Right lobe of liver (tissue), 4 donors: ENCODE measurements at regions not wholly inside any gene's neighbourhood (a gene's known extent, or its start where the extent isn't known, plus 50 kb on each side); places are given as distances from the start of the nearest gene placed in this dataset.

Source experiments
- POLR2A ChIP-seq: fragments of 450-650 bp; IDR thresholded peaks from one replicate; pipeline ENCODE4 v1.6.1; 2017; ENCODE audit warnings: antibody characterized with exemption, mild to moderate bottlenecking
- TF ChIP-seq, protein P1 (sequence below), 4 donors: fragments of 200-600 bp in 3 of 4; fragments of 450-650 bp in 1 of 4; IDR thresholded peaks; one replicate each; pipeline versions ENCODE4 v1.5.1 to v1.8.0; 2016 to 2022; ENCODE audit warnings: antibody characterized with exemption in 4 of 4, mild to moderate bottlenecking in 2 of 4
- donor health status: DM: no; HTN: no; CAD: no.
- donor health status: DM: no; HTN: no; CAD: no.
- donor health status: DM: no; HTN: yes; CAD: no.

DNA sequence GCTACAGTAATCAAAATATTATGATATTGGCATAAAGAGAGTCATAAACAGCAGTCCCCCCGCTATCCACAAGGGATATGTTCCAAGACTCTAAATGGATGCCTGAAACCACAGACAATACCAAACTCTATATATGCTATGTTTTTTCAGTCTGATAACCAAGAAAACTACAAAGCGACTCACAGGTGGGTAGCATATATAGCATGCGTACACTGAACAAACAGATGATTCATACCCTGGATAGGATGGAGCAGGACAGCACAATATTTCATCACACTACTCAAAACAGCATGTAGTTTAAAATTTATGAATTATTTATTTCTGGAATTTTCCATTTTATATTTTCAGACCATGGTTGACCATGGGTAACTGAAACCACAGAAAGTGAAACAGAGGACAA, 87.0 kb upstream of the PPP2R3A start:
- TF ChIP-seq, protein P1, sequence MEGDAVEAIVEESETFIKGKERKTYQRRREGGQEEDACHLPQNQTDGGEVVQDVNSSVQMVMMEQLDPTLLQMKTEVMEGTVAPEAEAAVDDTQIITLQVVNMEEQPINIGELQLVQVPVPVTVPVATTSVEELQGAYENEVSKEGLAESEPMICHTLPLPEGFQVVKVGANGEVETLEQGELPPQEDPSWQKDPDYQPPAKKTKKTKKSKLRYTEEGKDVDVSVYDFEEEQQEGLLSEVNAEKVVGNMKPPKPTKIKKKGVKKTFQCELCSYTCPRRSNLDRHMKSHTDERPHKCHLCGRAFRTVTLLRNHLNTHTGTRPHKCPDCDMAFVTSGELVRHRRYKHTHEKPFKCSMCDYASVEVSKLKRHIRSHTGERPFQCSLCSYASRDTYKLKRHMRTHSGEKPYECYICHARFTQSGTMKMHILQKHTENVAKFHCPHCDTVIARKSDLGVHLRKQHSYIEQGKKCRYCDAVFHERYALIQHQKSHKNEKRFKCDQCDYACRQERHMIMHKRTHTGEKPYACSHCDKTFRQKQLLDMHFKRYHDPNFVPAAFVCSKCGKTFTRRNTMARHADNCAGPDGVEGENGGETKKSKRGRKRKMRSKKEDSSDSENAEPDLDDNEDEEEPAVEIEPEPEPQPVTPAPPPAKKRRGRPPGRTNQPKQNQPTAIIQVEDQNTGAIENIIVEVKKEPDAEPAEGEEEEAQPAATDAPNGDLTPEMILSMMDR (IDR thresholded peaks at IDR 0.05) = no peak
- TF ChIP-seq POLR2A = no peak
